HAP-1 (cell line): ENCODE measurements at regions not wholly inside any gene's neighbourhood (a gene's known extent, or its start where the extent isn't known, plus 50 kb on each side); places are given as distances from the start of the nearest gene placed in this dataset.

Experiments used
- DNase-seq, 2 experiments: peaks; one replicate each; pipeline ENCODE4 v3.0.0-alpha.2; 2016 to 2020; ENCODE audit warnings: low spot score in 2 of 2
- H3K27me3 ChIP-seq: fragments of 250-450 bp; sonication (Bioruptor Pico); 2 replicates; pipeline ENCODE4 v1.5.1; 2020; ENCODE audit warnings: low read depth, mild to moderate bottlenecking, moderate library complexity
- H3K36me3 ChIP-seq: fragments of 250-450 bp; sonication (Bioruptor Pico); replicated peaks from 2 replicates; pipeline ENCODE4 v1.5.1; 2020; ENCODE audit warnings: mild to moderate bottlenecking
- H3K4me1 ChIP-seq: fragments of 250-450 bp; sonication (Bioruptor Pico); 2 replicates; pipeline ENCODE4 v1.5.1; 2020; ENCODE audit warnings: mild to moderate bottlenecking
- H3K4me3 ChIP-seq: fragments of 250-450 bp; sonication (Bioruptor Pico); 2 replicates; pipeline ENCODE4 v1.5.1; 2020; ENCODE audit warnings: mild to moderate bottlenecking, moderate library complexity
- H3K9me3 ChIP-seq: fragments of 250-450 bp; sonication (Bioruptor Pico); 2 replicates; pipeline ENCODE4 v1.5.1; 2020; ENCODE audit warnings: mild to moderate bottlenecking, moderate library complexity
- in situ Hi-C: fragments of 300-500 bp; cut with MboI; formaldehyde crosslinking; loops from 3 replicates; pipeline ENCODE4 v1.14.3; 2020; ENCODE audit warnings: low sequenced_read_pairs, inconsistent platforms, mixed read lengths

DNA sequence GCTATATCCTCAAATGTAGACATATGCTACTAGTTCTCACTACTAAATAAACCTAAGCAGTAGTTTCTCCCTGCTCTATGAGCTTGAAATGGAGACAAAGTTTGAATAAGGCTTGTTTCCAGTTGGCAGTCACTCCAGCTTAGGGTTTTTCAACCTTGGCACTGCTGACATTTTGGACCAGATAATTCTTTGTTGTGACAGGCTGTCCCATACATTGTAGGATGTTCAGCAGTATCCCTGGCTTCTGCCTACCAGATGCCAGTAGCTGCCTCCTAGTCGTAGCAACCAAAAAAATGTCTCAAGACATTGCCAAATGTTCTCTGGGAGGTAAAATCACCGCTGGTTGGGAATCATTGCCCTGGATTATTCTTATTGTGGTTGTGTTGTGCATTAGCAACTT, 182.7 kb upstream of the PARD3B start:
- Histone ChIP-seq H3K9me3 (no peaks in the 10 kb centered on the region), H3K4me1 (no peaks in the 10 kb centered on the region), H3K36me3 (no peaks in the 10 kb centered on the region), H3K4me3 (no peak overlapping the region), H3K27me3 (0 out of 2 replicates have a peak, but pooled peaks cover 7% of the 10 kb centered on the region)
- in situ Hi-C loops, result no loop called here
- DNase-seq, result no peak

DNA sequence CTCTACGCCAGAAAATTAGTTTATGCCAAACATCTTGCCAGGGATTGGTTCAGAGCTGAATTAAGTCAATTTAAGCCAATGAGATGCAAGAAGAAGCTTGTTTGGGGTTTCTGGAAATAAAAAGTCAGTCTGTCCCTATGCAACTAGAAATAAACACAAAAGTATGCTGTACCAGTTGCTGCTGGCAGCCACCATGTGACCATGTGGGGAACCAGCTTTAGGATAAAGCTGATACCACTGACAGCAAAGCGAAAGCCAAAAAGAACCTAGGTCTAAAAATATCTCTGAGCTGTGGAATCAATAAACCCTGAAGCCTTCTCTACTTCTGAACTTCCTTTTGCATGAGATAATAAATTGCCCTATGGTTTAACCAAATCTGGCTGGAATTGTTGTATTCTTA, 181.8 kb upstream of the PARD3B start:
- H3K4me3 ChIP-seq, result no peak overlapping the region
- DNase-seq, result no peak
- in situ Hi-C loops, result no loop called here
- H3K36me3 ChIP-seq, result no peaks in the 10 kb centered on the region
- 0 out of 2 replicates have a peak, but pooled peaks cover 10% of the 10 kb centered on the region for H3K27me3 ChIP-seq
- no peaks in the 10 kb centered on the region for H3K4me1 ChIP-seq
- H3K9me3 ChIP-seq, result no peaks in the 10 kb centered on the region

DNA sequence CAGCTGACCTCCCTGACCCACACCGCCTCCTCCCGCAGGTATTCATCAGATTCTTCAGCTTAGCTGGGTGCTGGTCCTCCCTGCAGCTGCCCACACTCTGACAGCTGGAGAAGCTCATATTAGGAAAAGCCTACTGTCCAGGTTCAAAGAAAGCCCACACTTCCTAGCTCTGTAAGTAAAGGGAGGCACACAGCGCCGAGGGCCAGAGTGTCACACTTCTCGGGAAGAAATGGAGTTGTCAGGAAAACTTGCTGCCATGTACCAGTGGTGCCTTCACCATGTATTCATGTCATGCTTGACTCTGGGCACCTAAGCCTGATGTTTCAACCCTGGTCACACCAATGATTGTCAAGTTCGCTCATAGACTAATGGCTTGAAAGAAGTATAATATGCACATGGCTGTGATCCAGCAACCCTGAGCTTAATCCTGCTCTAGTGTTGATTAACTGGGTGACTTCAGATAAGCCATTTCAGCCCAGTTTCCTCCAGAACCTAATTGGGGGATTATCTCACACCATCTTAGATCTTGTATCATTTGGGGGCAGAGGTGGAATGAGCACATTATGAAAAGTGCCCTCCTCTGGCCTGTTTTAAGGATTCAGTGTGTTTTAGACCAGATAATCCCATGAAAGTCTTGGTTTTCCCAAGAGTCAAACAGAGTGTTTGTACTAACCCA, 180.3 kb upstream of the PARD3B start:
- DNase-seq, result no peak
- in situ Hi-C loops, result no loop called here
- Histone ChIP-seq H3K27me3 (0 out of 2 replicates have a peak, but pooled peaks cover 12% of the 10 kb centered on the region), H3K9me3 (no peaks in the 10 kb centered on the region), H3K36me3 (no peaks in the 10 kb centered on the region), H3K4me1 (no peaks in the 10 kb centered on the region), H3K4me3 (no peak overlapping the region)

DNA sequence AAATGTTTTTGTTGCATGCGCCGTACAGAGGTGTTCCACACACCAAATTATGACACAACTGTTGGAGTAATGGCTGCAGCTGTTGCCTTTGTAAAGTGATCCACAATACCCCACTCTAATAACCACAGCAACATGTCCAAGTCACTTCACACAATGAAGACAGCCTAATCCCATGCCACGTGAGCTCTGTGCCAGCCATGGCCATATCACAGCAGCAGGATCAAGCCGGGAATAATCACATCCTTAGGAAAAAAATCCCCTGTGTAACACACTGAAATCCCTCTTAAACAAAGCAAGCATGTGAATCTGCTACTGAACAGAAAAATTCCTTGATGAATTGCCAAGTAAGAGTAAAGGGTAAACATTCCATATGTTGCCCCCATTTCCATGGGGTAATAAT, 179.5 kb upstream of the PARD3B start:
- H3K4me3 ChIP-seq, result no peak overlapping the region
- H3K9me3 ChIP-seq, result no peaks in the 10 kb centered on the region
- no peak for DNase-seq
- no peaks in the 10 kb centered on the region for H3K4me1 ChIP-seq
- in situ Hi-C loops, result no loop called here
- H3K36me3 ChIP-seq, result no peaks in the 10 kb centered on the region
- 0 out of 2 replicates have a peak, but pooled peaks cover 12% of the 10 kb centered on the region for H3K27me3 ChIP-seq

DNA sequence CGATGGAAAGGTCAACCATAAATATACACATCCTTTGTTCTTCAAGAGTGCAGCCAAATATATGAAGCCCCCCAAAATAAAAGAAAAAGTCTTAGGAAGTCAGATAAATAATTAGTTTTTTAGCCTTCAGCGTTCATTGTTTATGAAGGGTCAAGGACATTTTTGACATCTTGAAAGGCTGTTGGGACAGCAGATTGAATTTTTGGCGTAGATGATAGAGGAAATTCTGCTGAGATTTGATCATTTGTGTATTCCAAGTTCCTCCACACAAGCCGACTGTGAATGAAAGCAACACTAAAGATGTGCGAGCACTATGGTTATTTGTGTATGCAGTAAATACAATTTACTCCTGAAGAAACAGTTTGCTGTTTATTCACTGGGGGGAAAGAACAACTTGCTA, 177.8 kb upstream of the PARD3B start:
- Histone ChIP-seq H3K4me1 (no peaks in the 10 kb centered on the region), H3K9me3 (no peaks in the 10 kb centered on the region), H3K36me3 (no peaks in the 10 kb centered on the region), H3K27me3 (0 out of 2 replicates have a peak, but pooled peaks cover 5% of the 10 kb centered on the region), H3K4me3 (no peak overlapping the region)
- DNase-seq, result no peak
- in situ Hi-C loops, result no loop called here

DNA sequence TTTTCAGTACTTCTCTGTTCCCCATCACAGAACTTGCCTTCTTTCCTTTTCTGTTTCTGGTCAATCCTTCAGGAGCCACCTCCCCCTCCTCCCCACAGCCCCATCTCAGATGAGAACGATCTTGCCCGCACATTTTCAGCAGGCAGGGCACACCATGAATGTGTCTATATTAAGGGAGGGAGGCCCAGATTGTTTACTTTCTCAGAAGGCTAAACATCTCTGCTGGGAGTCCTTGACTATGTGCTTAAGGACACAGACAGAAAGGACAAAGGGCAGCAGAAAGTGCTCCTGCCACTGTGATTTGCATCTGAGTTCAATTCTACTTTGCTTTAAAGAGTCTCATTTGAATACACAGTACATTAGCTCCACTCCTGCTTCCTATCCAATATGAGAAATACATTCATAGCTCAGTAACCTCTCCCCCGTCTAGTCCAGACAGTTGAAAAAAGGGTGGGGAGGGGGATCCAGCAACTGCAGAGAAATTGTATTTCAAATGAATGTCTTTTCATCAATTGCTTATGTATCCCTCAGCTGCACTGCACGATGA, 175.0 kb upstream of the PARD3B start:
- H3K4me1 ChIP-seq, result no peaks in the 10 kb centered on the region
- H3K4me3 ChIP-seq, result no peak overlapping the region
- H3K27me3 ChIP-seq, result 0 out of 2 replicates have a peak, but pooled peaks cover 5% of the 10 kb centered on the region
- DNase-seq, result no peak
- in situ Hi-C loops, result no loop called here
- no peaks in the 10 kb centered on the region for H3K36me3 ChIP-seq
- no peaks in the 10 kb centered on the region for H3K9me3 ChIP-seq

DNA sequence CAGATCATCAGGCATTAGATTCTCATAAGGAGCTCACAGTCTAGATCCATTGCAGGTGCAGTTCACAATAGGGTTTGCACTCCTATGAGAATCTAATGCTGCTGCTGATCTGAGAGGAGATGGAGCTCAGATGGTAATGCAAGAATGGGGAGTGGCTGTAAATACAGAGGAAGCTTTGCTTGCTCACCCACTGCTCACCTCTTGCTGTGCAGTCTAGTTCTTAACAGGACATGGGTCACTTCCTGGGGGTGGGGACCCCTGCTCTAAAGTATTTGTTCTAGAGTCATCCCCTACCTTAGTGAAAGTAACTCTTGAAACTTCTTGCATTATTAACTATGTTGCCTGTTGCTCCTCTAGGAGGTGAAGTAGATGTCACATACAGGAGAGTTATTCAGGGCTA, 171.3 kb upstream of the PARD3B start:
- Histone ChIP-seq H3K9me3 (no peaks in the 10 kb centered on the region), H3K4me3 (no peak overlapping the region), H3K4me1 (no peaks in the 10 kb centered on the region), H3K36me3 (no peaks in the 10 kb centered on the region), H3K27me3 (0 out of 2 replicates have a peak, but pooled peaks cover 4% of the 10 kb centered on the region)
- no peak for DNase-seq
- in situ Hi-C loops, result no loop called here

DNA sequence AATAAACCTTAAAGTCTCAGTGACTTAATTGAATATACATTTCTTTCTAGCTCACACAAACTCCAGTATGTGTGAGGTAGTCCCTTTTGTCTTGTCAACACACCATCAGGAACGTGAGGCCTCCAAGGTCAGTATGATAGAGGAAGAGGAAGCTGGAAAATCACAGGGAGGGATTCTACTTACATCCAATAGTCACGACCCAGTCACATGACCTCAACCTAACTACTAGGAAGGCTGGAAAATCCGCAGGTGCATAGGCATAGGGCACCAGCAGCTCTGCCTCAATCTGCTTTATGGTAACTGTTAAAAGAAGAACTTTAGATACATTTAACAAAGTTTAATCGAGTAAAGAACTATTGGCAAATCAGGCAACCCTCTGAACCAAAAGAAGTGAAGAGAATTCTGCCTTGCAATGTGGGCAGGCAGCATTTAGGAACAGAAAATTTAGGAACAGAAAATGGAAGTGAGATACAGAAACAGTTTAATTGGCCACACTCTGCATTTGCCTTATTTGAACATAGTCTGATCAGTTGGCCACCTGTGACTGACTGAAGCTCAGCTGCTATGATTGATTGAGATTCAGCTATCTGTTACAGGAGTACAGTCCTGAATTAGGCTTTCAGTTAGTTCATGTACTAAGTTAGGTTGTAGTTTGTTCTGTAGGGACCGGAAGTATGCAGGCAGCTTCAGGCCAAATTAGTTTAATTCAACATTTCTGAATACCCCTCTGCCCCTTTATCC, 165.0 kb upstream of the PARD3B start:
- no peak for DNase-seq
- Histone ChIP-seq H3K27me3 (0 out of 2 replicates have a peak, but pooled peaks cover 2% of the 10 kb centered on the region), H3K36me3 (no peaks in the 10 kb centered on the region), H3K4me1 (no peaks in the 10 kb centered on the region), H3K4me3 (no peak overlapping the region), H3K9me3 (no peaks in the 10 kb centered on the region)
- in situ Hi-C loops, result no loop called here

DNA sequence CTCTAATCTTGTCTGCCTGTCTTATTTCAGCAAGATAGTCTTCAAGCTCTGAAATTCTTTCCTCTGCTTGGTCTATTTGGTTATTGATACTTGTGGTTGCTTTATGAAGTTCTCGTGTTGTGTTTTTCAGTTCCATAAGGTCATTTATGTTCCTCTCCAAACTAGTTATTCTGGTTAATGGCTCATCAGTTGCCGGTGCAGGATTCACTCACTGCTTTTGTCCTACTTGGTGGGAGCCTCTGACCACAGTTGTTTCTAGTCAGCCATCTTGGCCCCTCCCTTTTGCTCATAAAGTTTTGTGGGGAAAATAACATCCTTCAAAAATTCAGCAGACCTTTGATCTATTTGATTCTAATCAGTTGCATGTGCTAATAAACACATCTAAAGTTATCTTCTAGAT, 158.6 kb upstream of the PARD3B start:
- Histone ChIP-seq H3K4me3 (no peak overlapping the region), H3K9me3 (no peaks in the 10 kb centered on the region), H3K4me1 (no peaks in the 10 kb centered on the region), H3K27me3 (no peaks in the 10 kb centered on the region), H3K36me3 (no peaks in the 10 kb centered on the region)
- in situ Hi-C loops, result no loop called here
- no peak for DNase-seq

DNA sequence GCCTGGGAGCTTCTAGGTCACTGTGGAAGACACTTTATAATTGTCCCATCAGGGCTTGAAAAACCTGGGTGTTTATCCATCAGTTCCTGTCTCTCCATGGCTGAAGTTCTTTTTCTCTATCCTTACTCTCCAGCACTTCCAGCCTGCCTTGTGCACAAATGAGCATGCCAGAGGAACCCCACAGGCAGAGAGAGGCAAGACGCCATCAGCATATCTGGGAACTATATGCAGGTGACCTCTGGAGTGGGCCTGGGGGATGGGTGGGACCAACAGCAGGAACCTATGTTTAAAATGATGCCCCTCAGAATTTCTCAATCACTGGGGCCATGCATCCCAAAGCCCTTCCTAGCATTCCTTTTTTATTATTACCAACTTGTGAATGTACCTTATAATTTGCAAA, 156.2 kb upstream of the PARD3B start:
- no peaks in the 10 kb centered on the region for H3K27me3 ChIP-seq
- H3K9me3 ChIP-seq, result no peaks in the 10 kb centered on the region
- DNase-seq, result no peak
- no peaks in the 10 kb centered on the region for H3K4me1 ChIP-seq
- H3K36me3 ChIP-seq, result no peaks in the 10 kb centered on the region
- in situ Hi-C loops, result no loop called here
- H3K4me3 ChIP-seq, result no peak overlapping the region

DNA sequence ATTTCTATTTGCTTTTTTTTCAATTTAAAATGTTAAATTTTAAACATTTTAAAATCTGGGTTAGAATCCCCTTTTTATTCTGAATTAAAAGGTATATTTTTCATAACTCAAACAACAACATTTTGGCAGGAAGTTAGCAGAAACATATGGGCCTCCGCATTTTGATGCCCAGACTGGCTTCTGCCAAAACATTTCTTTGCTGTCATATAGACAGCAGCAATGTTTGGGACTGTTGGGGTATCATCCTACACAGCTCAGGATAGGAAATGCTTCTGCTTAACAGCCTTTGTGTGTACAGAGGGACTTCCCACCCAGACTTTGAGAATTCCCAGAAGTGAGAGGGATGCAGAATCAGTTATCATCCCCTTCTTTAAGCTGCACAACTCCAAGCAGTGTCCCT, 155.4 kb upstream of the PARD3B start:
- H3K9me3 ChIP-seq, result no peaks in the 10 kb centered on the region

DNA sequence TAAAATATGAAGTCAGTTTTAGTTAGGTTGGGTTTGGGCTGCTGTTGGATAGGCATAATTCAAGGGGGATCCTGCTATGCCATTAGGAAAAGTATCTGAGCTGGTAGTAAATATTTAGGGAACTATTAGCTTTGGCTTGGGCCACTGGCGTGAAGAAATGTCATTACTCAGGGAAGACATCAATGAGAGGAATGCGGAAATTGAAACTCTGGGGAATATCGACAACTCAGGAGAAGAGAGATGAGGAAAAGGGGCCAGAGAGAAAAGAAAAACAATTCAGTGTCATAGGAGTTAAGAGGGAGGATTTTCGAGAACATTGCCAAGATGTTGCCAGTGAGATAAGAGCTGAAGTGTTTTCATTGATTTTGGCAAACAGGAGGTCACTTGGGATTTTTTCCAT, 149.7 kb upstream of the PARD3B start:
- H3K36me3 ChIP-seq, result no peaks in the 10 kb centered on the region
- in situ Hi-C loops, result no loop called here
- no peaks in the 10 kb centered on the region for H3K4me1 ChIP-seq
- H3K9me3 ChIP-seq, result no peaks in the 10 kb centered on the region
- H3K4me3 ChIP-seq, result no peak overlapping the region
- H3K27me3 ChIP-seq, result no peaks in the 10 kb centered on the region
- no peak for DNase-seq

More for the DNA sequence above, 155.4 kb upstream of the PARD3B start:
- in situ Hi-C loops, result no loop called here
- Histone ChIP-seq H3K4me1 (no peaks in the 10 kb centered on the region), H3K36me3 (no peaks in the 10 kb centered on the region), H3K4me3 (no peak overlapping the region), H3K27me3 (no peaks in the 10 kb centered on the region)
- no peak for DNase-seq

DNA sequence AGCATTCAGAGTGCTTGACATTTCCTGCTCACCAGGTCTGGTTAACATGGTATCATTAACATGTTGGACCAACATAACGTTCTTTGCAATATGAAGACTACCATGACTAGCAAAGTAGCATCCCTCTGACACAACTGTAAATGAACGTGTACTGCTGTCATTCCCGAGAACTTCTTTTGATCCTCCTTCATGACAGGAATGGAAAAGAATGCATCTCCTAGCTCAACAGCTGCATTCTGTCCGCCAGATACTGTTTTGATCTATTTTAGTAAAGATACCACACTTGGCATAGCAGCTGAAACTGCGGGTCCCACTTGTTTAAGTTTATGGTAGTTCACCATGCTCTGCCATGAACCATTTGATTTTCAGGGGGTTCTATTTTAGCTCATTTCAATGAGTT, 144.2 kb upstream of the PARD3B start:
- Histone ChIP-seq H3K4me3 (no peak overlapping the region), H3K27me3 (no peaks in the 10 kb centered on the region), H3K36me3 (no peaks in the 10 kb centered on the region), H3K4me1 (no peaks in the 10 kb centered on the region), H3K9me3 (no peaks in the 10 kb centered on the region)
- in situ Hi-C loops, result no loop called here
- DNase-seq, result no peak
